K562 (cell line): ENCODE measurements at regions not wholly inside any gene's neighbourhood (a gene's known extent, or its start where the extent isn't known, plus 50 kb on each side); places are given as distances from the start of the nearest gene placed in this dataset.

Experiments used
- ATAC-seq: fragments of 200-7000 bp; cut with Tn5 transposase; 3 replicates; pipeline ENCODE4 v1.9.1; 2020; ENCODE audit warnings: moderate library complexity
- BruUV-seq: library from RNA; stranded (reverse); fragments of 400-500 nt; replicated peaks from 2 replicates; lab custom pipeline; 2021; lab: Mats Ljungman, UMichigan
- CTCF ChIA-PET: fragments of 300-600 bp; formaldehyde crosslinking; extraction: SDS; loops from one replicate; lab custom pipeline; 2021; ENCODE audit warnings: low intra/inter-chr PET ratio; lab: Yijun Ruan, JAX
- POLR2A ChIA-PET: fragments of 300-600, 350-650 bp; sonication (Branson Sonifier 250); formaldehyde crosslinking; extraction: SDS; loops from one replicate; lab custom pipeline; 2021; ENCODE audit warnings: antibody characterized with exemption, inconsistent platforms; lab: Yijun Ruan, JAX
- DNase-seq, 4 experiments: peaks; one replicate each; pipeline versions ENCODE4 v3.0.0 to v3.0.0-alpha.2; 2011 to 2018; ENCODE audit warnings: low spot score in 3 of 4, mixed read lengths in 3 of 4; ENCODE audit errors: extremely low read depth in 1 of 4
- FAIRE-seq: peaks from 2 replicates; lab custom pipeline; 2011; peaks lifted over from hg19 to GRCh38; lab: Jason Lieb, UNC
- H2AFZ ChIP-seq: 2 replicates; pipeline ENCODE4 v1.6.0; 2011; ENCODE audit warnings: low read depth, low read length, control low read depth, inconsistent platforms
- H3K27ac ChIP-seq: fragments of 200-600 bp; 3 replicates; pipeline ENCODE4 v1.8.0; 2011; ENCODE audit warnings: low read depth, mild to moderate bottlenecking, control low read depth, inconsistent platforms, low read length, moderate library complexity, mixed read lengths; ENCODE audit errors: extremely low read depth
- H3K27me3 ChIP-seq, 2 experiments: fragments of 300-600 bp in 1 of 2; 2 replicates in 1 of 2; 3 replicates in 1 of 2; pipeline versions ENCODE4 v1.6.0 to v1.8.0; 2011; ENCODE audit warnings: inconsistent platforms in 2 of 2, low read length in 2 of 2, mild to moderate bottlenecking in 1 of 2, mixed read lengths in 1 of 2, moderate library complexity in 1 of 2; ENCODE audit not compliant: control insufficient read depth in 2 of 2, insufficient read depth in 2 of 2
- H3K36me3 ChIP-seq: fragments of 300-600 bp; 3 replicates; pipeline ENCODE4 v1.8.0; 2011; ENCODE audit warnings: mild to moderate bottlenecking, low read length, inconsistent platforms; ENCODE audit not compliant: control insufficient read depth, insufficient read depth
- H3K4me1 ChIP-seq, 2 experiments: fragments of 200-600 bp in 1 of 2; replicated peaks in 1 of 2; 2 replicates in 1 of 2; 3 replicates in 1 of 2; pipeline versions ENCODE4 v1.5.1 to v1.8.0; 2011; ENCODE audit warnings: inconsistent platforms in 2 of 2, low read length in 2 of 2, mild to moderate bottlenecking in 1 of 2, mixed read lengths in 1 of 2, moderate library complexity in 1 of 2; ENCODE audit not compliant: control insufficient read depth in 2 of 2, insufficient read depth in 2 of 2
- H3K4me2 ChIP-seq: 2 replicates; pipeline ENCODE4 v1.6.1; 2011; ENCODE audit warnings: low read length, control low read depth, inconsistent platforms, mixed read lengths; ENCODE audit not compliant: insufficient read depth
- H3K4me3 ChIP-seq: fragments of 200-600 bp; sonication (generic), shearing (Covaris generic); 2 replicates; pipeline ENCODE4 v1.5.1; 2016; ENCODE audit warnings: control low read depth, inconsistent platforms
- H3K79me2 ChIP-seq: fragments of 200-600 bp; 3 replicates; pipeline ENCODE4 v1.8.0; 2011; ENCODE audit warnings: low read length, inconsistent platforms; ENCODE audit not compliant: control insufficient read depth, insufficient read depth
- H3K9ac ChIP-seq, 2 experiments: 2 replicates each; pipeline versions ENCODE4 v1.6.0 to v1.6.1; 2011; ENCODE audit warnings: low read depth in 2 of 2, low read length in 2 of 2, control low read depth in 1 of 2, inconsistent platforms in 1 of 2, mild to moderate bottlenecking in 1 of 2, mixed read lengths in 1 of 2; ENCODE audit not compliant: insufficient read depth in 1 of 2
- H3K9me1 ChIP-seq: one replicate; pipeline ENCODE4 v1.6.0; 2011; ENCODE audit warnings: inconsistent platforms, mild to moderate bottlenecking, low read length, moderate library complexity; ENCODE audit not compliant: control insufficient read depth, insufficient read depth
- H3K9me3 ChIP-seq: replicated peaks from 2 replicates; pipeline ENCODE4 v1.5.1; 2011; ENCODE audit warnings: low read depth, low read length, inconsistent platforms; ENCODE audit not compliant: control insufficient read depth, insufficient read depth
- H4K20me1 ChIP-seq: replicated peaks from 2 replicates; pipeline ENCODE4 v1.6.1; 2011; ENCODE audit warnings: low read length, inconsistent platforms, mixed read lengths; ENCODE audit not compliant: control insufficient read depth, insufficient read depth
- CHD1 ChIP-seq: fragments of 200-600 bp; sonication (generic); IDR thresholded peaks from one replicate; pipeline ENCODE4 v1.6.1; 2012; ENCODE audit warnings: mild to moderate bottlenecking, moderate library complexity, low read length, inconsistent platforms
- ZBTB1 ChIP-seq: sonication (generic); formaldehyde crosslinking; IDR thresholded peaks from 2 replicates; pipeline ENCODE4 v1.8.1; 2023; ENCODE audit warnings: missing genetic modification reagents, low read depth, mild to moderate bottlenecking, borderline replicate concordance
- ZNF12 ChIP-seq: sonication (generic); formaldehyde crosslinking; IDR thresholded peaks from 2 replicates; pipeline ENCODE4 v1.4.0; 2020; ENCODE audit warnings: mild to moderate bottlenecking, missing genetic modification reagents
- ZNF217 ChIP-seq: sonication (generic); formaldehyde crosslinking; IDR thresholded peaks from 2 replicates; pipeline ENCODE4 v1.8.0; 2022; ENCODE audit warnings: mild to moderate bottlenecking, missing genetic modification reagents
- WGBS: fragments of 100-300 bp; shearing (Covaris generic); methylation state at CpG from one replicate; pipeline ENCODE4 v1.1.6; 2016; ENCODE audit warnings: low coverage, mixed read lengths; ENCODE audit not compliant: insufficient coverage; ENCODE audit errors: missing lambda C conversion rate; 5-methylcytosine and 5-hydroxymethylcytosine counted together
- in situ Hi-C: fragments of 300-500 bp; cut with MboI; formaldehyde crosslinking; loops from 4 replicates; pipeline ENCODE4 v1.15.0; 2018; ENCODE audit warnings: inconsistent platforms, mixed read lengths
- intact Hi-C: fragments of 100-400 bp; cut with micrococcal nuclease; formaldehyde crosslinking; loops from 2 replicates; pipeline ENCODE4 v1.14.2; 2022
- TF ChIP-seq, protein P1 (sequence below): fragments of 450-650 bp; IDR thresholded peaks from 2 replicates; pipeline ENCODE4 v1.7.1; 2018; ENCODE audit warnings: mild to moderate bottlenecking, low read depth; ENCODE audit not compliant: partially characterized antibody

DNA sequence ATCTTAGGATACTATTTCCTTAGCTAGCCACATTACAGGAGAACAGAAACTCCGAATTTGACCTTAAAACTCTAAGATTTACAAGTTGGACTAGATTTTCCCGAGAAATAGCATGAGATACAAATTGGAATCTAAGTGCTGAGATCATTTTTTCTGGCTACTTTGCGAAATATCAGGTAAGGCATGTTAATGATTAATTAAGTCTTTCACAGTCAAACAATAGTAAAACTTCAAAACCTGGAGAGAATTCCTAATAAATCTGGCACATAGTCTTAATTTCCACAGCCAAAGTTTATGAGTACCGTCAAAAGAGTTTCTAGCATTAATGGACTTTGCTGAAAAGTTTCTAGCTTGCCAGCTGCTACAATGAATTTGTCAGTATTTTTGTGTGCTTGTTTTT, 379.5 kb upstream of the TOM1L1 start:
- H4K20me1 ChIP-seq: no peaks in the 10 kb centered on the region
- H3K36me3 ChIP-seq: no peaks in the 10 kb centered on the region
- no peaks in the 10 kb centered on the region for H3K79me2 ChIP-seq
- 2% methylated on average over 4 of the region's 4 CpGs for WGBS
- POLR2A ChIA-PET: no interaction called here
- in situ Hi-C loops (no loop called here), intact Hi-C loops (no loop called here)
- no peak overlapping the region for H3K4me3 ChIP-seq
- no peaks in the 10 kb centered on the region for H3K27me3 ChIP-seq
- no TSS peak for BruUV-seq
- DNase-seq: no peak
- ATAC-seq: no peak
- no peak overlapping the region for H3K4me2 ChIP-seq
- H2AFZ ChIP-seq: no peak overlapping the region
- no peak overlapping the region for H3K9ac ChIP-seq
- H3K4me1 ChIP-seq: no peaks in the 10 kb centered on the region
- TF ChIP-seq ZNF217 (no peak), CHD1 (no peak), ZNF12 (CRISPR knock-in tag) (no peak), ZBTB1 (CRISPR knock-in tag) (no peak)
- TF ChIP-seq, protein P1, sequence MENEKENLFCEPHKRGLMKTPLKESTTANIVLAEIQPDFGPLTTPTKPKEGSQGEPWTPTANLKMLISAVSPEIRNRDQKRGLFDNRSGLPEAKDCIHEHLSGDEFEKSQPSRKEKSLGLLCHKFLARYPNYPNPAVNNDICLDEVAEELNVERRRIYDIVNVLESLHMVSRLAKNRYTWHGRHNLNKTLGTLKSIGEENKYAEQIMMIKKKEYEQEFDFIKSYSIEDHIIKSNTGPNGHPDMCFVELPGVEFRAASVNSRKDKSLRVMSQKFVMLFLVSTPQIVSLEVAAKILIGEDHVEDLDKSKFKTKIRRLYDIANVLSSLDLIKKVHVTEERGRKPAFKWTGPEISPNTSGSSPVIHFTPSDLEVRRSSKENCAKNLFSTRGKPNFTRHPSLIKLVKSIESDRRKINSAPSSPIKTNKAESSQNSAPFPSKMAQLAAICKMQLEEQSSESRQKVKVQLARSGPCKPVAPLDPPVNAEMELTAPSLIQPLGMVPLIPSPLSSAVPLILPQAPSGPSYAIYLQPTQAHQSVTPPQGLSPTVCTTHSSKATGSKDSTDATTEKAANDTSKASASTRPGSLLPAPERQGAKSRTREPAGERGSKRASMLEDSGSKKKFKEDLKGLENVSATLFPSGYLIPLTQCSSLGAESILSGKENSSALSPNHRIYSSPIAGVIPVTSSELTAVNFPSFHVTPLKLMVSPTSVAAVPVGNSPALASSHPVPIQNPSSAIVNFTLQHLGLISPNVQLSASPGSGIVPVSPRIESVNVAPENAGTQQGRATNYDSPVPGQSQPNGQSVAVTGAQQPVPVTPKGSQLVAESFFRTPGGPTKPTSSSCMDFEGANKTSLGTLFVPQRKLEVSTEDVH: no peak
- H3K27ac ChIP-seq: no peak overlapping the region
- CTCF ChIA-PET: no interaction called here
- H3K9me3 ChIP-seq: no peaks in the 10 kb centered on the region
- no peak for FAIRE-seq
- no peaks in the 10 kb centered on the region for H3K9me1 ChIP-seq
